AG04449 (cell line): ENCODE measurements at regions not wholly inside any gene's neighbourhood (a gene's known extent, or its start where the extent isn't known, plus 50 kb on each side); places are given as distances from the start of the nearest gene placed in this dataset.

Experiments
- CTCF ChIA-PET: fragments of 350-600 bp; formaldehyde crosslinking; extraction: SDS; loops from one replicate; lab custom pipeline; 2021; ENCODE audit warnings: antibody characterized with exemption; lab: Yijun Ruan, JAX
- POLR2A ChIA-PET: fragments of 400-600, 350-600 bp; formaldehyde crosslinking; extraction: SDS; loops from one replicate; lab custom pipeline; 2020; ENCODE audit warnings: antibody characterized with exemption, inconsistent platforms; lab: Yijun Ruan, JAX
- DNase-seq: peaks from one replicate; pipeline ENCODE4 v3.0.0-alpha.2; 2010; ENCODE audit warnings: low read depth, low spot score
- H3K4me3 ChIP-seq: 2 replicates; pipeline ENCODE4 v1.5.1; 2011; ENCODE audit warnings: low read depth, mild to moderate bottlenecking, control low read depth, low read length
- CTCF ChIP-seq: IDR thresholded peaks from one replicate; pipeline ENCODE4 v1.5.1; 2011; ENCODE audit warnings: mild to moderate bottlenecking, moderate library complexity, low read length, control low read depth, inconsistent platforms; ENCODE audit not compliant: insufficient read depth; ENCODE audit errors: missing control alignments

GRCh38 chr15:60221356-60221755, 176.4 kb downstream of the ANXA2 start:
- ChIA-PET CTCF (no interaction called here), POLR2A (no interaction called here)
- no peak for TF ChIP-seq CTCF
- no peak for DNase-seq
- no peak overlapping the region for H3K4me3 ChIP-seq

- POLR2A ChIA-PET = no interaction called here
- TF ChIP-seq CTCF = no peak
- no peak overlapping the region for H3K4me3 ChIP-seq
- DNase-seq = no peak
- CTCF ChIA-PET = interaction anchor here (1.3 kb wide), 1 partner anchor 104 kb away, joined by 3 read pairs; no protein-coding TSS in a partner anchor
Observed at GRCh38 chr15:60222404-60222803, 175.4 kb downstream of the ANXA2 start.

- DNase-seq = no peak
- POLR2A ChIA-PET = no interaction called here
Observed at GRCh38 chr15:60223176-60223575, 174.6 kb downstream of the ANXA2 start.

GRCh38 chr15:60226924-60227323, 170.9 kb downstream of the ANXA2 start:
- DNase-seq = no peak
- TF ChIP-seq CTCF = no peak
- ChIA-PET CTCF (no interaction called here), POLR2A (no interaction called here)
- no peak overlapping the region for H3K4me3 ChIP-seq

More at GRCh38 chr15:60223176-60223575, 174.6 kb downstream of the ANXA2 start:
- CTCF ChIA-PET = interaction anchor here (1.3 kb wide), 1 partner anchor 103 kb away, joined by 3 read pairs; no protein-coding TSS in a partner anchor
- H3K4me3 ChIP-seq = no peak overlapping the region
- no peak for TF ChIP-seq CTCF

GRCh38 chr15:60228101-60228500, 169.7 kb downstream of the ANXA2 start:
- POLR2A ChIA-PET = no interaction called here
- no peak for TF ChIP-seq CTCF
- no peak overlapping the region for H3K4me3 ChIP-seq
- CTCF ChIA-PET = no interaction called here
- DNase-seq = no peak

- no peak for TF ChIP-seq CTCF
- no peak for DNase-seq
- ChIA-PET CTCF (no interaction called here), POLR2A (no interaction called here)
- H3K4me3 ChIP-seq = no peak overlapping the region
Observed at GRCh38 chr15:60228619-60229018, 169.2 kb downstream of the ANXA2 start.
